Stimulated activated CD4-positive, alpha-beta T cell treated with anti-CD3 and anti-CD28 coated beads, Interleukin-2, amount 100 ng/mL, for 24 hours (primary cell): ENCODE measurements at regions not wholly inside any gene's neighbourhood (a gene's known extent, or its start where the extent isn't known, plus 50 kb on each side); places are given as distances from the start of the nearest gene placed in this dataset.
"Not testable (repeated sequence)": the region's sequence is repeated elsewhere in the genome, so short reads cannot be mapped to it uniquely, and the experiment has no call there.

Experiments
- DNase-seq, 2 donors: peaks; one replicate each; pipeline ENCODE4 v3.0.0-alpha.2; 2020

- DNase-seq: no peak
Measured at GRCh38 chr12:94916663-94917062, 86.8 kb downstream of the NDUFA12 start.

GRCh38 chr12:94909663-94910062 lies 93.8 kb downstream of the NDUFA12 start:
- DNase-seq: no peak

- DNase-seq: not testable (repeated sequence)
Measured at GRCh38 chr12:94905749-94906148, 97.7 kb downstream of the NDUFA12 start.

- DNase-seq: no peak
Measured at GRCh38 chr12:94900496-94900895, 103.0 kb downstream of the NDUFA12 start.

GRCh38 chr12:94898388-94898787 lies 105.1 kb downstream of the NDUFA12 start:
- no peak for DNase-seq

GRCh38 chr12:94892544-94893267 lies 110.8 kb downstream of the NDUFA12 start:
- no peak for DNase-seq

GRCh38 chr12:94889445-94890210 lies 113.9 kb downstream of the NDUFA12 start:
- DNase-seq: no peak

- DNase-seq: no peak
Measured at GRCh38 chr12:94879542-94879941, 124.0 kb downstream of the NDUFA12 start.

GRCh38 chr12:94875525-94875924 lies 128.0 kb downstream of the NDUFA12 start:
- DNase-seq: no peak

GRCh38 chr12:94874518-94875302 lies 128.8 kb downstream of the NDUFA12 start:
- no peak for DNase-seq

- no peak for DNase-seq
Measured at GRCh38 chr12:94873734-94874517, 129.6 kb downstream of the NDUFA12 start.

- peak in 1 of 2 donors; percentile 14 for DNase-seq
Measured at GRCh38 chr12:94872971-94873733, 130.3 kb downstream of the NDUFA12 start.

- no peak for DNase-seq
Measured at GRCh38 chr12:94872671-94872970, 130.9 kb downstream of the NDUFA12 start.

GRCh38 chr12:94872007-94872653 lies 131.4 kb downstream of the NDUFA12 start:
- DNase-seq: no peak

- DNase-seq: no peak
Measured at GRCh38 chr12:94870511-94870910, 133.0 kb downstream of the NDUFA12 start.

- no peak for DNase-seq
Measured at GRCh38 chr12:94868161-94868560, 135.3 kb downstream of the NDUFA12 start.

- DNase-seq: no peak
Measured at GRCh38 chr12:94867066-94867855, 136.2 kb downstream of the NDUFA12 start.

- no peak for DNase-seq
Measured at GRCh38 chr12:94864987-94865386, 138.5 kb downstream of the NDUFA12 start.

- no peak for DNase-seq
Measured at GRCh38 chr12:94863321-94864035, 140.0 kb downstream of the NDUFA12 start.

- DNase-seq: no peak
Measured at GRCh38 chr12:94862421-94862820, 141.1 kb downstream of the NDUFA12 start.
